ENCODE measurements at regions not wholly inside any gene's neighbourhood (a gene's known extent, or its start where the extent isn't known, plus 50 kb on each side); places are given as distances from the start of the nearest gene placed in this dataset.
"Not testable (repeated sequence)": the region's sequence is repeated elsewhere in the genome, so short reads cannot be mapped to it uniquely, and the experiment has no call there.

DNA sequence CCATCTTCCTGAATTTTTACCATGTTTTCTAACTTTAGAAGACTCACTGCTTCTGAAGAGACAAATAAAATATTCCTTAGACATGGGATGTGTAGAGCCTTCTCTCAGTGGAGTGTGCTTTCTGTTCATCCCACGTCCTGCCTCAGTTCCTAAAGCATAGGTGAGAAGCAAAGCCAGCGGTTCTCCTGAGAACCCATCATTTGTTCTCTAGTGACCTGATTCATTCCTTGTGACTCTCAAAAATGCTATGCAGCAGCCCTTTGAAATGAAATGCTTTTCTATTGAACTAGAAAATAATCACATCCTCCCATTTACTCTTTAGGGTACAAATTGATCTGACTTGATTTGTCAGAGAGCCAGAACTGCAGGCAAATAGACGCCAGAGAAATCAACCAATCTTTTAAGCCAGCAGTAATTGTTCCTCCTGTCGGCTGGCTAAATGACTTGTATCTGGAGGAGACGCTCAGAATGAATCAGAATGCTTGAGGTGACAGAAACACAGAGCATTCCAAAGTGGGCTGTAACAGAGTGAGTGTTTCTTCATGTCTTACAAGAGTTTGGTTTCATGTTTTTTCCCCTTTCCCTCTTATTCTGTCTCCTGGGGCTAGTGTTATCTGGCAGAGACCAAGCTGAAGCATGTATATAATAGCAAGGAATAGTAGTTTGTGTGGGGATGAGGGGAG is 81.3 kb upstream of the TMEM178A start:
- no peak for DNase-seq

DNA sequence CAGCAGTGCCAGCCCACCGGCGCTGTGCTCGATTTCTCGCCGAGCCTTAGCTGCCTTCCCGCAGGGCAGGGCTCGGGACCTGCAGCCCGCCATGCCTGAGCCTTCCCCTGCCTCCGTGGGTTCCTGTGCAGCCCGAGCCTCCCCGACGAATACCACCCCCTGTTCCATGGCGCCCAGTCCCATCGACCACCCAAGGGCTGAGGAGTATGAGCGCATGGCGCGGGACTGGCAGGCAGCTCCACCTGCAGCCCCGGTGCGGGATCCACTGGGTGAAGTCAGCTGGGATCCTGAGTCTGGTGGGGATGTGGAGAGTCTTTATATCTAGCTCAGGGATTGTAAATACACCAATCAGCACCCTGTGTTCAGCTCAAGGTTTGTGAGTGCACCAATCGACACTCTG is 80.2 kb upstream of the TMEM178A start:
- DNase-seq, result not testable (repeated sequence)

DNA sequence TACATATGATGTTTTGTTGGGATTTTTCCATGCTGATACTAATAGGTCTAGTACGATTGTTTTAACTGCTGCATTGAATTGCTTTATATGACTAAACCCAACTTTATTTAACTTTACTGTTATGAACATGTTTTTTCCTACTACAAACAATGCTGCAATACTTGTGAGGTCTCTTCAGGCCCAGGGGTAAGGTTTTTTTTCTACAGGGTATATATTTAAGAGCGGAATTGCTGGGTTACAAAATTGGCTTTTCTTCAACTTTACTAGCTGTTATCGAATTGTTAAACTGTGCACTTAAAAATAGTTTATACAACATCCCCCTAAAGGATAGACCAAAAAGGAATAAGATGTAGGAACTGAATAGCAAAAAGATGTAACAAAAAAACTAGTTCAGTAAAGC is 78.5 kb upstream of the TMEM178A start:
- no peak for DNase-seq

DNA sequence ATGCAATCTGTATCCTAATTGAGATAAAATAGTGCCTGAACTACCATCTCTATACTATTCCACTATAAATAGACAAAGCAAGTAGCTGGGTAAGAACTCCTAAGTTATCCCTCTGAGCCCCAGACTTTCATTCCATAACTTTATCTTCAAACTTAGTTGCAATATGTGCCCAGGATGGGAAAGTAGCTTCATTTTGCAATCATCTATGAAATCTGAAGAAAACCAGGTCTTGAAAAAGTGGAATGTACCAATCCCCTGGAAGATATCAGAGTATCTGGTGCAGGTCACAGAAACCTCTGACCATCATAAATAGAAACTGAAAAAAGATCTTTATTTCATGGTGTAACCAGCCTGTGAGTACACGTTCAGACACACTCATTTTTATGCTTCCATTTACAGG is 78.1 kb upstream of the TMEM178A start:
- DNase-seq, result no peak

DNA sequence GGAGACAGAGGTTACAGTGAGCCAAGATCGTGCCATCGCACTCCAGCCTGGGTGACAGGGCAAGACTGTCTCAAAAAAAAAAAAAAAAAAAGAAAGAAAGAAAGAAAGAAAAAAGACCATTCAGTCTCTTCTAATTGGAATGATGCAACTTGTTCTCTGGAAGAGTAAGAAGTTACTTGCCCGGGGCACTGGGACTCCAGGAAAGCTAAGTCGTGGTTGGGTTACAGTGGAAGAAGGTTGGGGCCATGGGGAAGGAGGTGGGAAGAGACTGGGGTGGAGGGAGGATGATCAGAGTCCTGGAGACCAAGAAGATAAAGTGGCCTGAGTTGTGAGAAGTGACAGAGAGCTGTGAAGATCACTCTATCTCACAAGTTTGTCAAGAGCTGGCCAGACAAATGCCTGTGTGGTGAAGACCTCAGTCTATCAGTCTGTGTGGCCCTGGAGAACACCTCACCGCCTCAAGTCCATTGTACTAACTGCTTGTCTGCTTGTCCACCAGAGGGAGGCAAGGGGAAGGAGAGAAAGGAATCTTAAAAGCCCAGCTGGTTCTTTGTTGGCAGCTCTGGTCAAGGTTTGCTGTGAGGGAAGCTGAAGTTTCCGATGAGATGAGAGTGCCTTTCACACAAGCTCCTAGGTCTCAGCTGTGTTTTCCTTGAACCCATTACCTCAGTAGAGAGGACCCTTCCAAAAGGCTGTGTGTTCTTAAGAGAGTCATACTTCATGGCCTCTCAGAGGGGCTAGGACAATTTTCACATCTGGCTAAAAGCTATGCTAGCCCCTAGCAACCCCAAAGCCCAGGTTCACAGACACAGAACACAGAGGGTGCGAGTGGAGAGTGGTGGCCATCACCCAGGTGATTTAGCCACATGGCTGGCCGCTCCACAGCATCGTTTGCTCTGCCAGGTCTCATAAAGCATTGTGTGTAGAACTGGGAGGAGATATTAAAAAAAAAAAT is 72.0 kb upstream of the TMEM178A start:
- DNase-seq, result no peak

DNA sequence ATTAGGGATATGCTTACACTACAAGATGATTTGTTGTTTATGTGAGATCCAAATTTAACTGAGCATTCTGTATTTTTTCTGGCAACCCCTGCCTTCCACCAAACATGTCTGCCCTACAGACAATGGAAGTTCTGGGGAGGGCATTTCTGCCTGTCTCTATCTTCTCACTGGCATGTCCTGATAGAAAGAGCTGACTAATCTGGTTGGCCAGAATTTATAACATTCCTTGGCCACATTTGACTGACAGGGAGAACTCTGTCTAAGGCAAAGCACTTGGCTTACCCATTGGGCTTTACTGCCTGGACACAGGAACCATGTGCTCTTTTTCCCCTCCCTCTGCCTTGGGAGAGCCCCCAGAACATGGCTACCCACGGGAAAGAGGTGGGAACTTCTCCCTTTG is 70.6 kb upstream of the TMEM178A start:
- no peak for DNase-seq

DNA sequence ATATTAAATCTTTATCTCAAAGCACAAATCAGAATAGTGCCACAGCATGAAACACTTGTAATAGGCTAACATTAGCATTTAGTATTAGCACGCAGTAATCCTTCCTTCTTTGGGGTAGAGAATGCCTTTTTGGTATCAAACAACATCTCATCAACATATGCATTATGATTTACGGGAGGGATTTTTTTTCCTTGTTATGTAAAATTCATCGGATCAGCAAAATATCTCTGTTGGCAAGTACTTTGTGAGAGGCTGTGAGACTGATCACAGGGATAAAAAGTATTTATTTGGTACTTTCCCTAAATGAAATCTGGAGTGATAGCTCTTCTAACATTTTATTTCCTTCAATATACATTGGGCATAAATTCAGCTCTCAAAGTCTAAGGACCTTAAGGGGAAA is 68.4 kb upstream of the TMEM178A start:
- DNase-seq, result no peak

DNA sequence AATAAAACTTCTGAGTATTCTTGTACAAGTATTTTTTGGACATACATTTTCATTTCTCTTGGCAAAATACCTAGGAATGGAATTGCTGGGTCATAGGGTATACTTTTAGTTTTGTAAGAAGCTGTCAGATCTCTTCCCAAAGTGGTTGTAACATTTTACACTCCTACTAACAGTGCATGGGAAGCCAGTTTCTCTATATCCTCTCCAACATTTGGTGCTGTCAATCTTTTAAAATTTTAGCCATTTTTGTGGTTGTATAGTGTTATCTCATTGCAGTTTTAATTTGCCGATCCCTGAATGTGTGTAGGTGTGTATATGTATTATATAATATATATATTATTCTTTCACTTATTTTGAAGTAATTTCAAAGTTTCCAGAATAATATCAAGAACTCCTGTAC is 63.1 kb upstream of the TMEM178A start:
- DNase-seq, result no peak

DNA sequence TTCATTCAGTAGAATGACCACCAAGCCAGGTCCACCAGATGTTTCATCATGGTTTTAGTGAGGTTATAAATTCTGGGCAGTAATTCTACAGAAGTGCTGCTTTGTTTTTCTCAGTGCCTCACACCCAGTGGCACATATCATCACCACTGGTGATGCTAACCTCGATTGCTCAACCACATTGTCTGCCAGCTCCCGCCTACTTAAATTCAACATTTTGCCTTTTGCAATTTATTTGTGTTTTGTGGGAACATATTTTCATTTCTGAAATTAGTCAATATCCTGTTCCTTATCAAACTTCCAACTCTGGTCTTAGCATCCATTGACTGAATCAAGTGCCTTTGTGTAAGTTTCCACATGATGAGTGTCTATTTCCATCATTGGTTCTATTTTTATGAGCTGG is 62.3 kb upstream of the TMEM178A start:
- no peak for DNase-seq

DNA sequence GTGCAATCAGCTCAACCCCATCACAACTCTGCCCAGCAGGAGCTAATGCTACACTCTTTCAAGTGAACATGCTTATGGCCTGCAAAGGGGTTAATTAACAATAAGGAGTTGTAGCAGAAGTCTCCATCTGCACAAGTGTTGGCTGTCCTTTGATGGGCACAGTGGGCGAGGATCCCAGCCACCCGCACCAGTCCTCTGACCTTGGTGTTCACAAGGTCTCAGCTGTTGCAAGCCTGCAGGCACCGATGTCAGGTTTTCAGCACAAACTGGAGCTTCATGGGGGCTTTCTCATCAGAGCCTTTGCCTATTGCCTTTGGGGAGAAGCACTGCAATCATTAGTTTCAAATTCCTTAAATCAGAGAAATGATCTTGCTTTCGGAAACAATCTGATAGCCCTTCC is 60.9 kb upstream of the TMEM178A start:
- no peak for DNase-seq

DNA sequence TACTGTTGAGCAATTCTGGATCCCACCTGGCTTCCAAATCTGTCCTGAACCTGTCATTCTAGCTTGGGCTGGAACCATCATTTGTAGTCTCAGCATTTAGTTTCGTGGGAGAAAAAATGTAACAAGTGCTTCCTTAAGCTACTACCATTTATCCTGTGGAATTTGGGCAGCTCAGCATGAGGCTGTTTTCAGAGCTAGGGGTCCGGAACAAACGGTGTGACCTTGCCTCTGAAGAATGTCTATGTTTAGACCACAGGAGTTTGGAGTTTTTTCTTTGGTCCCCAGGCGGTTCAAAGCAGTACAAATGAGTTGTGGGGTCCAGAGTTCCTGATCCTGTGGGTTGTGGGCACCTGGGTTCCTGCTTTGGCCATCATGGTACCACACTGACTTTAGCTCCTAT is 59.1 kb upstream of the TMEM178A start:
- DNase-seq, result no peak

DNA sequence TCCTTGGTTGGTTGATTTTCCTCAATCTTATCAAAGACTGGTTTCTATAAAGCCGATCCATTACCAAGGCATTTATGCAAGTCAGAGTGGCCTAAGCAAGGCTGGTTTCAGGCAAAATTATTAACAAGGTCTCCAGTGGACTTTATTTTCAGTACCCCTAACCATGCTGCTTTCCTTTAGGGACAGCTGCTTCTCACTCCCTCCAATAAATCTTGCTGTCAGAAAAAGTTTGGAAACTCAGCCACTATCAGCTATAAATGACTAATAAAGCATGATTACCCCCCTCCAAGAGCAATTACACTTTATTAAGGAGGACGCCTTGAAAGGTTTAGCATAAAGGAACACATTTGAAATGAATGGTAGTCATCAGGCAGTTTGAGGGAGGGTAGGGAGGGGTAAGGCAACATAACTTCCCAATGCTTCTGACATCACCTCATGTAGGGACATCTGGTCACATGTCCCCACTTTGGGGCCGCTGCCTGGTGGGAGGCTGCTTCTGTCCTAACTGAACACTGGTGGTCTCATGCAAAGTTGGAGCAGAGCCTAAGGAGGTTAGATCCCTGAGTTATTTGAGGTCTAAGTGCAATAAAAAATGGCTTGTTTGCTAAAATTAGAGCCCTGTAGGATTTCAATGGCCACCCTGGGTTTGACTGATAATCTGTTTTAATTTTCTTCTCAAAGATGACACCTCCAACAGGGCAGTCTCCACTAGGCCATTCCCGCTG is 58.0 kb upstream of the TMEM178A start:
- DNase-seq, result no peak

DNA sequence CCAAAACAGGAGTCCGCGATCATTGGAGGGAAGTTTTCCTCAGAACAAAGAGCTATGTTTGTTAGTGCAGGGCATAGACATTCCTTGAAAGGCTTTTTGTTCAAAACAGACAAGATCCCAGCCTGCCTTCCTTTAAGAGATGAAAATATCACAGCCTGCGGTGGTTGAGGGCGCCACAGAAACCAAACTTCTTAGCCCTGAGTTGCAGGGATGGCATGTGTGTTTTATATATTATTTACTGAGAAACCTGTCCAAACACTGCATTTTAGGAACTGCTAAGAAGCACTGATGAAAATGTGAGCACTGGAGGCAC is 57.5 kb upstream of the TMEM178A start:
- DNase-seq, result no peak

DNA sequence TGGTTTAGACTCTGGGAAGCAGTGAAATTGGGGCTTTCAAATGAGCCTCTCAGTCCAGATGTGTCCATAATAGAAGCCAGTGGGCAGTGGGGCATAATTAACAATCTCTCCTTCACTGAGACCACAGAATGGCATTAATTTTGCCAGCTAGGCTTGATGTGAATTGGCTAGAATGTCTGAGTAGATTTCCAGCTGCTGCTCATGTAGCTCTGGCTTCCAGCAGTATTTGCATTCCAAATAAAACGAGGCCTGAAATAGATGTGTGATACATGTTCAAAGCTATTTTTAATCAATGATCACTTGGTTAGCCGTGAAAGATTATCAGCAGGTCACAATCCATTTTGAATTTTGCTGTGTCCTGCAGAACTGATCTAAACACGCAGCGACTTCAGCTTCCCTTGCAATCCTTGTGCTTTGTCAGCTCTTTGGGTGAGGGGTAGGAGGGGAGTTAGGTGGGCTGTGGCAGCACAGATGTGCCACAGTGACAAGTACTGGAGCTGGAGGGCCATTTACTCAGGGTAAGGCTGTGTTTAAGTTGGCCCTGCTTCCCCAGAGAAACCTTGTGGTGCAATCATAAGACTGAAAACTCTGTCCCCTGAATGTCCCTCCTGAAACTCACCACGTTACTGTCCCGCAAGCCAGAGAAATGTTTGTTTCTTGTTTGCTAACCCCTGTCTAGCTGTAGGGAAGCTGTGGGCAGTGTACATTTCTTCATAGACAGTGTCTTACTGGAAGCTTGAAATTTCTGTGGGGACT is 56.9 kb upstream of the TMEM178A start:
- DNase-seq, result no peak

DNA sequence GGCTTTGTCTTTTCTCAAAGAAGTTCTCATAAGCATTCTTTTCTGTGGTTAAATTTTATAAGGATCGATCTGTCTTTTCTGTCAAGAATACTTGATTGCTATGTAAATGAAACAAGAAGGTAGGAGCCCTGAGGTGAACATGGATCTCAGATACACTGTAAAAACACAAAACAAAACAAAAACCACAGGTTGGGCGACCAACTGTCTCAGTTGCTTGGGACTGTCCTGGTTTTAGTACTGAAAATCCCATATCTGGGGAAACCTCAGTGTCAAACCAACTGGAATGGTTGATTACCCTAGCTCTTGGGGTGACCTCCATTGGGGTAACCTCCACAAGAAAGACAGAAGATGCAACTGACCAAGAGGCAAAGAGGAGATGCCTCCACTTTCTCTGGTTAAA is 55.8 kb upstream of the TMEM178A start:
- DNase-seq, result no peak

DNA sequence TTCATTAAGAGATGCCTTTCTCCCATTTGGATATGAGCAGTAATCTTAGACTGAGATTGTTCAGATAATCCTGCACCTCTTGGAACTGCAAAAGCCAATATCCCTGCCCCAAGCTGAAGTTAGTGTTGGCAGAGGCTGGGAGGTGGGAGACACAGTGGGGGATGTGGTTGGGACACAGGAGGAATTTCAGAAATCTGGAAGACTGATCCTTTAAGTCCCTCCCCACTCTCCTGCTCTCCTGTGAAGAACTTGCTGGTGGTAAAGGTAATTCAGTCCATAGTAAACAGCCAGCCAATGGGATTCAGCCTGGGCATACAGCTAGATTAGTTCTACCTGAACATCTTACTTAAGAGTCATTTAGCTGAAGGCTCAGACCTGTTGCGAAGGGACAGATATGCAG is 50.0 kb upstream of the TMEM178A start:
- DNase-seq, result no peak

Data from NCI-H1048 (cell line).